ENCODE measurements at regions not wholly inside any gene's neighbourhood (a gene's known extent, or its start where the extent isn't known, plus 50 kb on each side); places are given as distances from the start of the nearest gene placed in this dataset.

GRCh38 chr14:44873536-44873935, 88.2 kb downstream of the KLHL28 start:
- 59 to 82% (median 73%) methylated on average over 10 of the region's 10 CpGs for WGBS, 5 donors
- intact Hi-C loops (cut with DNase I; ENCODE audit: low total_unique reads): no loop called here

GRCh38 chr14:44866770-44867169, 95.0 kb downstream of the KLHL28 start:
- TF ChIP-seq POLR2AphosphoS5 (IDR thresholded peaks at IDR 0.05) (no peak), POLR2A (IDR thresholded peaks at IDR 0.05) (no peak), CTCF (IDR thresholded peaks at IDR 0.05 in 8 of 11, conservative IDR thresholded peaks at IDR 0.05 in 3 of 11) (no peak)
- H3K4me1 ChIP-seq: no peaks in the 10 kb centered on the region
- no peak overlapping the region for H3K27ac ChIP-seq
- H3K36me3 ChIP-seq: no peaks in the 10 kb centered on the region
- H3K9me3 ChIP-seq: peaks cover 0 to 13% (median 2%) of the 10 kb centered on the region in 8 donors
- no peak overlapping the region for H3K4me3 ChIP-seq
- intact Hi-C loops (cut with DNase I; ENCODE audit: low total_unique reads): no loop called here
- DNase-seq: no peak
- no peaks in the 10 kb centered on the region for H3K27me3 ChIP-seq (replicated peaks in 1 of 7)
- 64 to 100% (median 87%) methylated on average over 1 of the region's 1 CpG for WGBS, 5 donors

More at GRCh38 chr14:44873536-44873935, 88.2 kb downstream of the KLHL28 start:
- no peak for TF ChIP-seq POLR2A (IDR thresholded peaks at IDR 0.05)
- no peak for TF ChIP-seq POLR2AphosphoS5 (IDR thresholded peaks at IDR 0.05)
- no peak for TF ChIP-seq CTCF (IDR thresholded peaks at IDR 0.05 in 8 of 11, conservative IDR thresholded peaks at IDR 0.05 in 3 of 11)
- H3K4me1 ChIP-seq: no peaks in the 10 kb centered on the region
- H3K27me3 ChIP-seq (replicated peaks in 1 of 7): peaks cover 0 to 38% (median 0%) of the 10 kb centered on the region in 7 donors
- H3K9me3 ChIP-seq: peaks cover 0 to 13% (median 2%) of the 10 kb centered on the region in 8 donors
- H3K4me3 ChIP-seq: no peak overlapping the region
- H3K27ac ChIP-seq: no peak overlapping the region
- no peak for DNase-seq
- no peaks in the 10 kb centered on the region for H3K36me3 ChIP-seq

GRCh38 chr14:44866322-44866721, 95.4 kb downstream of the KLHL28 start:
- Histone ChIP-seq H3K36me3 (no peaks in the 10 kb centered on the region), H3K4me3 (no peak overlapping the region), H3K9me3 (peaks cover 0 to 11% (median 2%) of the 10 kb centered on the region in 8 donors), H3K27me3 (replicated peaks in 1 of 7) (no peaks in the 10 kb centered on the region), H3K27ac (no peak overlapping the region), H3K4me1 (no peaks in the 10 kb centered on the region)
- no peak for TF ChIP-seq POLR2A (IDR thresholded peaks at IDR 0.05)
- TF ChIP-seq CTCF (IDR thresholded peaks at IDR 0.05 in 8 of 11, conservative IDR thresholded peaks at IDR 0.05 in 3 of 11): no peak
- TF ChIP-seq POLR2AphosphoS5 (IDR thresholded peaks at IDR 0.05): no peak
- WGBS, 5 donors: 70 to 100% (median 95%) methylated on average over 2 of the region's 2 CpGs
- no peak for DNase-seq
- intact Hi-C loops (cut with DNase I; ENCODE audit: low total_unique reads): no loop called here

- WGBS, 5 donors: 70 to 82% (median 74%) methylated on average over 3 of the region's 3 CpGs
Measured at GRCh38 chr14:44863271-44863670, 98.5 kb downstream of the KLHL28 start.

More at GRCh38 chr14:44863271-44863670, 98.5 kb downstream of the KLHL28 start:
- Histone ChIP-seq H3K27me3 (replicated peaks in 1 of 7) (no peaks in the 10 kb centered on the region), H3K9me3 (peaks cover 0 to 3% (median 0%) of the 10 kb centered on the region in 8 donors), H3K4me3 (no peak overlapping the region), H3K4me1 (no peaks in the 10 kb centered on the region), H3K27ac (no peak overlapping the region), H3K36me3 (no peaks in the 10 kb centered on the region)
- TF ChIP-seq CTCF (IDR thresholded peaks at IDR 0.05 in 8 of 11, conservative IDR thresholded peaks at IDR 0.05 in 3 of 11): no peak
- no peak for TF ChIP-seq POLR2A (IDR thresholded peaks at IDR 0.05)
- TF ChIP-seq POLR2AphosphoS5 (IDR thresholded peaks at IDR 0.05): no peak
- no peak for DNase-seq
- intact Hi-C loops (cut with DNase I; ENCODE audit: low total_unique reads): no loop called here
